H9 (cell line): ENCODE measurements at regions not wholly inside any gene's neighbourhood (a gene's known extent, or its start where the extent isn't known, plus 50 kb on each side); places are given as distances from the start of the nearest gene placed in this dataset.

Experiments
- DNase-seq: peaks from one replicate; pipeline ENCODE4 v3.0.0-alpha.2; 2017
- H2AFZ ChIP-seq: one replicate; pipeline ENCODE4 v1.6.1; 2013; ENCODE audit warnings: mild to moderate bottlenecking, low read length, control low read depth, moderate library complexity
- H2AK5ac ChIP-seq: 2 replicates; pipeline ENCODE4 v1.6.1; 2013; ENCODE audit warnings: low read length, control low read depth, mixed read lengths; ENCODE audit not compliant: insufficient read length
- H2BK120ac ChIP-seq: one replicate; pipeline ENCODE4 v1.6.1; 2013; ENCODE audit warnings: low read depth, mild to moderate bottlenecking, low read length, control low read depth, inconsistent platforms; ENCODE audit not compliant: poor library complexity, severe bottlenecking
- H2BK12ac ChIP-seq: 2 replicates; pipeline ENCODE4 v1.6.1; 2013; ENCODE audit warnings: low read length, control low read depth, mixed read lengths, low read depth; ENCODE audit not compliant: insufficient read length
- H2BK15ac ChIP-seq: 2 replicates; pipeline ENCODE4 v1.6.1; 2013; ENCODE audit warnings: low read depth, low read length, control low read depth
- H2BK20ac ChIP-seq: one replicate; pipeline ENCODE4 v1.6.1; 2013; ENCODE audit warnings: low read depth, mild to moderate bottlenecking, low read length, control low read depth, inconsistent platforms; ENCODE audit not compliant: poor library complexity, severe bottlenecking
- H2BK5ac ChIP-seq: 2 replicates; pipeline ENCODE4 v1.6.1; 2013; ENCODE audit warnings: low read length, control low read depth, mixed read lengths; ENCODE audit not compliant: insufficient read length
- H3K14ac ChIP-seq: 2 replicates; pipeline ENCODE4 v1.6.1; 2013; ENCODE audit warnings: low read length, control low read depth; ENCODE audit not compliant: insufficient read depth
- H3K18ac ChIP-seq: 2 replicates; pipeline ENCODE4 v1.6.1; 2013; ENCODE audit warnings: low read depth, mild to moderate bottlenecking, mixed read lengths, low read length, control low read depth; ENCODE audit not compliant: insufficient read length
- H3K23ac ChIP-seq: 2 replicates; pipeline ENCODE4 v1.6.1; 2013; ENCODE audit warnings: low read length, control low read depth, mixed read lengths, low read depth; ENCODE audit not compliant: insufficient read length
- H3K23me2 ChIP-seq: 2 replicates; pipeline ENCODE4 v1.6.1; 2013; ENCODE audit warnings: low read depth, mild to moderate bottlenecking, mixed read lengths, low read length, control low read depth; ENCODE audit not compliant: insufficient read length, poor library complexity, severe bottlenecking
- H3K27ac ChIP-seq: 2 replicates; pipeline ENCODE4 v1.5.1; 2013; ENCODE audit warnings: low read length, control low read depth, mixed read lengths, low read depth; ENCODE audit not compliant: insufficient read length
- H3K27me3 ChIP-seq: 2 replicates; pipeline ENCODE4 v1.6.1; 2013; ENCODE audit warnings: low read length, control low read depth, inconsistent platforms; ENCODE audit not compliant: insufficient read depth
- H3K4ac ChIP-seq: 2 replicates; pipeline ENCODE4 v1.6.1; 2013; ENCODE audit warnings: low read depth, mild to moderate bottlenecking, control low read depth, inconsistent platforms, low read length, moderate library complexity
- H3K4me1 ChIP-seq: 2 replicates; pipeline ENCODE4 v1.6.1; 2013; ENCODE audit warnings: low read length, control low read depth, inconsistent platforms; ENCODE audit not compliant: insufficient read depth
- H3K4me2 ChIP-seq: 2 replicates; pipeline ENCODE4 v1.6.1; 2013; ENCODE audit warnings: low read length, control low read depth, mixed read lengths; ENCODE audit not compliant: insufficient read length, insufficient read depth
- H3K56ac ChIP-seq: 2 replicates; pipeline ENCODE4 v1.6.1; 2013; ENCODE audit warnings: low read depth, mild to moderate bottlenecking, mixed read lengths, low read length, control low read depth; ENCODE audit not compliant: insufficient read length
- H3K79me1 ChIP-seq: 2 replicates; pipeline ENCODE4 v1.6.1; 2013; ENCODE audit warnings: low read depth, mild to moderate bottlenecking, moderate library complexity, low read length, control low read depth, inconsistent platforms; ENCODE audit not compliant: insufficient read depth, poor library complexity, severe bottlenecking
- H3K79me2 ChIP-seq: 2 replicates; pipeline ENCODE4 v1.6.1; 2013; ENCODE audit warnings: low read length, control low read depth, inconsistent platforms; ENCODE audit not compliant: insufficient read depth
- H3K9ac ChIP-seq: 2 replicates; pipeline ENCODE4 v1.6.1; 2013; ENCODE audit warnings: low read length, control low read depth, mixed read lengths; ENCODE audit not compliant: insufficient read length; ENCODE audit errors: extremely low read depth
- H3K9me3 ChIP-seq: one replicate; pipeline ENCODE4 v1.6.1; 2013; ENCODE audit warnings: low read depth, low read length, inconsistent platforms; ENCODE audit not compliant: control insufficient read depth
- H3T11ph ChIP-seq: one replicate; pipeline ENCODE4 v1.6.1; 2013; ENCODE audit warnings: mild to moderate bottlenecking, low read length, control low read depth, inconsistent platforms
- H4K20me1 ChIP-seq: one replicate; pipeline ENCODE4 v1.6.1; 2013; ENCODE audit not compliant: control insufficient read depth, insufficient read length, insufficient read depth
- H4K5ac ChIP-seq: 2 replicates; pipeline ENCODE4 v1.6.1; 2013; ENCODE audit warnings: low read depth, mild to moderate bottlenecking, mixed read lengths, low read length, control low read depth; ENCODE audit not compliant: insufficient read length
- H4K8ac ChIP-seq: replicated peaks from 2 replicates; pipeline ENCODE4 v1.6.1; 2013; ENCODE audit warnings: low read length, control low read depth, mixed read lengths, low read depth; ENCODE audit not compliant: insufficient read length
- H4K91ac ChIP-seq: 2 replicates; pipeline ENCODE4 v1.6.1; 2013; ENCODE audit warnings: low read depth, mild to moderate bottlenecking, moderate library complexity, mixed read lengths, low read length, control low read depth; ENCODE audit not compliant: insufficient read length
- H3K27ac Mint-ChIP-seq, 3 experiments: 2 replicates in 2 of 3; 3 replicates in 1 of 3; pipeline ENCODE4 v1.8.0; 2020 to 2021; ENCODE audit warnings: mixed read lengths in 3 of 3, mild to moderate bottlenecking in 1 of 3, moderate library complexity in 1 of 3
- H3K27me3 Mint-ChIP-seq: 2 replicates; pipeline ENCODE4 v1.8.0; 2021; ENCODE audit warnings: low read depth, mild to moderate bottlenecking, moderate library complexity, mixed read lengths
- H3K36me3 Mint-ChIP-seq, 3 experiments: 2 replicates in 2 of 3; 3 replicates in 1 of 3; pipeline ENCODE4 v1.8.0; 2020 to 2021; ENCODE audit warnings: low read depth in 3 of 3, mixed read lengths in 3 of 3; ENCODE audit not compliant: insufficient read depth in 1 of 3
- H3K4me1 Mint-ChIP-seq, 2 experiments: 2 replicates each; pipeline ENCODE4 v1.8.0; 2020; ENCODE audit warnings: mixed read lengths in 2 of 2
- H3K4me3 Mint-ChIP-seq, 2 experiments: 2 replicates in 1 of 2; 3 replicates in 1 of 2; pipeline ENCODE4 v1.8.0; 2020 to 2021; ENCODE audit warnings: mild to moderate bottlenecking in 2 of 2, mixed read lengths in 2 of 2, moderate library complexity in 1 of 2
- H3K9me3 Mint-ChIP-seq, 2 experiments: 2 replicates in 1 of 2; 3 replicates in 1 of 2; pipeline ENCODE4 v1.8.0; 2020; ENCODE audit warnings: mild to moderate bottlenecking in 2 of 2, mixed read lengths in 2 of 2, moderate library complexity in 1 of 2
- WGBS: extraction: QIAGEN DNeasy Blood & Tissue Kit; methylation state at CpG from one replicate; pipeline ENCODE4 v1.1.7; 2013; ENCODE audit warnings: missing lambda C conversion rate, low lambda C conversion rate, mixed read lengths; ENCODE audit not compliant: insufficient read length; ENCODE audit errors: extremely low coverage; 5-methylcytosine and 5-hydroxymethylcytosine counted together
- TF ChIP-seq, protein P1 (sequence below): fragments of 200-600 bp; sonication (generic); conservative IDR thresholded peaks from 3 replicates; pipeline ENCODE4 v1.8.0; 2021; ENCODE audit warnings: antibody characterized with exemption, mild to moderate bottlenecking

DNA sequence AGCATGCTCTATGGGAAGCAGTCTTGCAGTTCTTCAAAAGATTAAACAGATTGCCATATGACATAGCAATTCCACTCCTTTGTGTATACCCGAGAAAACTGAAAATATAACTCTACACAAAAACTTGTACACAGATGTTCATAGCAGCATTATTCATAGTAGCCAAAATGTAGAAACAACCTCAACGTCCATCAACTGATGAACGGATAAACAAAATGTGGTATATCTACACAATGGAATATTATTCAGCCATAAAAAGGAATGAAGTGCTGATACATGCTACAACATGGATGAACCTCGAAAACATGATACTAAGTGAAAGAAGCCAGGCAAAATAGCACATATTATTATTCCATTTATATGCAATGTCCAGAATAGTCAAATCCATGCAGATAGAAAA is 221.2 kb upstream of the PSMD7 start:
- Histone ChIP-seq H3K56ac (no peak overlapping the region), H3K9me3 (no peaks in the 10 kb centered on the region), H4K91ac (no peak overlapping the region), H3K79me1 (no peaks in the 10 kb centered on the region), H3K27ac (no peak overlapping the region), H2AK5ac (no peak overlapping the region), H4K5ac (no peak overlapping the region), H2BK120ac (no peak overlapping the region), H2AFZ (no peak overlapping the region), H2BK5ac (no peak overlapping the region), H4K8ac (no peak overlapping the region), H2BK12ac (no peak overlapping the region), H3K4me1 (no peaks in the 10 kb centered on the region), H3K27me3 (no peaks in the 10 kb centered on the region), H3K14ac (no peak overlapping the region), H4K20me1 (no peaks in the 10 kb centered on the region), H3K23me2 (no peaks in the 10 kb centered on the region), H2BK15ac (no peak overlapping the region), H2BK20ac (no peak overlapping the region), H3T11ph (no peak overlapping the region), H3K79me2 (no peaks in the 10 kb centered on the region), H3K4me2 (no peak overlapping the region), H3K9ac (no peak overlapping the region), H3K4ac (no peak overlapping the region), H3K18ac (no peak overlapping the region), H3K23ac (no peak overlapping the region)
- peaks cover 8 to 14% (median 9%) of the 10 kb centered on the region in 3 experiments for H3K36me3 Mint-ChIP-seq
- peaks cover 13 to 21% of the 10 kb centered on the region in 2 experiments for H3K9me3 Mint-ChIP-seq
- H3K4me1 Mint-ChIP-seq, result peaks cover 16 to 22% of the 10 kb centered on the region in 2 experiments
- H3K27me3 Mint-ChIP-seq, result peaks cover 3% of the 10 kb centered on the region; the same call in 1 of the 2 replicates
- TF ChIP-seq, protein P1, sequence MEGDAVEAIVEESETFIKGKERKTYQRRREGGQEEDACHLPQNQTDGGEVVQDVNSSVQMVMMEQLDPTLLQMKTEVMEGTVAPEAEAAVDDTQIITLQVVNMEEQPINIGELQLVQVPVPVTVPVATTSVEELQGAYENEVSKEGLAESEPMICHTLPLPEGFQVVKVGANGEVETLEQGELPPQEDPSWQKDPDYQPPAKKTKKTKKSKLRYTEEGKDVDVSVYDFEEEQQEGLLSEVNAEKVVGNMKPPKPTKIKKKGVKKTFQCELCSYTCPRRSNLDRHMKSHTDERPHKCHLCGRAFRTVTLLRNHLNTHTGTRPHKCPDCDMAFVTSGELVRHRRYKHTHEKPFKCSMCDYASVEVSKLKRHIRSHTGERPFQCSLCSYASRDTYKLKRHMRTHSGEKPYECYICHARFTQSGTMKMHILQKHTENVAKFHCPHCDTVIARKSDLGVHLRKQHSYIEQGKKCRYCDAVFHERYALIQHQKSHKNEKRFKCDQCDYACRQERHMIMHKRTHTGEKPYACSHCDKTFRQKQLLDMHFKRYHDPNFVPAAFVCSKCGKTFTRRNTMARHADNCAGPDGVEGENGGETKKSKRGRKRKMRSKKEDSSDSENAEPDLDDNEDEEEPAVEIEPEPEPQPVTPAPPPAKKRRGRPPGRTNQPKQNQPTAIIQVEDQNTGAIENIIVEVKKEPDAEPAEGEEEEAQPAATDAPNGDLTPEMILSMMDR, result no peak
- no peak overlapping the region for H3K4me3 Mint-ChIP-seq
- no CpG with 5 or more reads among the region's 4 CpGs for whole genome bisulfite sequencing
- no peak overlapping the region for H3K27ac Mint-ChIP-seq
- no peak for DNase-seq
